ENCODE measurements at regions not wholly inside any gene's neighbourhood (a gene's known extent, or its start where the extent isn't known, plus 50 kb on each side); places are given as distances from the start of the nearest gene placed in this dataset.

- DNase-seq (peak; percentile 38), ATAC-seq (ENCODE audit: low read depth) (peak; percentile 58)
- Histone ChIP-seq H3K9ac (ENCODE audit: low read depth, low read length) (no peak overlapping the region), H3K9me1 (ENCODE audit: insufficient read depth, low read length) (0 out of 2 replicates have a peak, but pooled peaks cover 4% of the 10 kb centered on the region), H2BK120ac (ENCODE audit: low read depth, low read length) (peak overlapping the region; percentile 47; the same call in 1 of the 2 replicates), H3K14ac (replicated peaks; ENCODE audit: low read depth, low read length) (no peak overlapping the region), H4K91ac (ENCODE audit: insufficient read depth, low read depth, low read length) (no peak overlapping the region), H2BK15ac (ENCODE audit: low read depth, low read length) (no peak overlapping the region), H3K36me3 (ENCODE audit: control insufficient read depth, insufficient read depth, low read length) (no peaks in the 10 kb centered on the region), H3K4me1 (ENCODE audit: control insufficient read depth, insufficient read depth, low read length) (no peaks in the 10 kb centered on the region; the same call in 1 of the 2 replicates), H3K23ac (ENCODE audit: low read depth, low read length) (no peak overlapping the region), H3K4me3 (ENCODE audit: insufficient read depth, low read depth, low read length) (no peak overlapping the region), H2AFZ (replicated peaks; ENCODE audit: low read length, poor library complexity) (no peak overlapping the region), H3K18ac (ENCODE audit: low read depth, low read length) (peak overlapping the region; percentile 79; the same call in 1 of the 2 replicates), H3K56ac (ENCODE audit: extremely low read depth, insufficient read depth, low read length) (no peak overlapping the region), H3K27ac (ENCODE audit: insufficient read depth, low read length) (peak overlapping the region; percentile 32; the same call in 1 of the 2 replicates), H3K4ac (ENCODE audit: low read depth, low read length) (no peak overlapping the region), H2BK5ac (ENCODE audit: low read depth, low read length, poor library complexity, severe bottlenecking) (peak overlapping the region; percentile 56), H3K4me2 (ENCODE audit: low read depth, low read length) (no peak overlapping the region), H4K5ac (ENCODE audit: low read depth, low read length) (no peak overlapping the region), H3K27me3 (ENCODE audit: control insufficient read depth, insufficient read depth, low read length) (no peaks in the 10 kb centered on the region), H2BK20ac (ENCODE audit: low read depth, low read length) (peak overlapping the region; percentile 33; the same call in 1 of the 2 replicates), H2AK5ac (ENCODE audit: low read depth, low read length) (no peak overlapping the region), H3K79me1 (ENCODE audit: low read depth in 1 of 2, low read length in 2 of 2) (no peaks in the 10 kb centered on the region), H2AK9ac (replicated peaks; ENCODE audit: low read depth, low read length, poor library complexity) (no peak overlapping the region), H4K20me1 (ENCODE audit: insufficient read depth, low read length) (no peaks in the 10 kb centered on the region), H4K8ac (ENCODE audit: low read depth in 2 of 2, low read length in 2 of 2) (no peak overlapping the region), H3K9me3 (ENCODE audit: control insufficient read depth, insufficient read depth, low read length) (no peaks in the 10 kb centered on the region)
- dilution Hi-C loops (cut with HindIII; ENCODE audit: low sequenced_read_pairs, unreplicated experiment) (no loop called here), in situ Hi-C loops (cut with MboI; ENCODE audit: low sequenced_read_pairs) (loop anchor here (5.0 kb wide), 1 partner anchor 106 kb away; no protein-coding TSS in a partner anchor), intact Hi-C loops (cut with micrococcal nuclease) (no loop called here)
- BruUV-seq (replicated peaks) = no TSS peak
- TF ChIP-seq MXI1 (IDR thresholded peaks at IDR 0.05; ENCODE audit: borderline replicate concordance, low read depth, low read length) (no peak), CEBPB (IDR thresholded peaks at IDR 0.05; ENCODE audit: low read depth, low read length) (peak; percentile 46; the same call in 1 of the 2 replicates)
- ChIA-PET POLR2A (ENCODE audit: unreplicated experiment) (no interaction called here), CTCF (no interaction called here)
- no CpG with 5 or more reads among the region's 3 CpGs for WGBS, 2 experiments (ENCODE audit: extremely low coverage in 2 of 2, insufficient read length in 1 of 2)
Observed at GRCh38 chr6:132068766-132069165, 117.6 kb upstream of the CCN2 start.

Data from IMR-90 (cell line).